Esophagus muscularis mucosa (tissue), 3 donors: ENCODE measurements at regions not wholly inside any gene's neighbourhood (a gene's known extent, or its start where the extent isn't known, plus 50 kb on each side); places are given as distances from the start of the nearest gene placed in this dataset.

Source experiments
- POLR2A ChIP-seq: fragments of 450-650 bp; IDR thresholded peaks from one replicate; pipeline ENCODE4 v1.6.1; 2017; ENCODE audit warnings: antibody characterized with exemption, moderate library complexity, mild to moderate bottlenecking, low read depth
- TF ChIP-seq, protein P1 (sequence below), 3 experiments: fragments of 200-600 bp in 2 of 3; fragments of 450-650 bp in 1 of 3; sonication (generic) in 2 of 3; IDR thresholded peaks; one replicate each; pipeline ENCODE4 v1.5.1; 2017 to 2019; ENCODE audit warnings: antibody characterized with exemption in 3 of 3, mild to moderate bottlenecking in 2 of 3, moderate library complexity in 1 of 3

DNA sequence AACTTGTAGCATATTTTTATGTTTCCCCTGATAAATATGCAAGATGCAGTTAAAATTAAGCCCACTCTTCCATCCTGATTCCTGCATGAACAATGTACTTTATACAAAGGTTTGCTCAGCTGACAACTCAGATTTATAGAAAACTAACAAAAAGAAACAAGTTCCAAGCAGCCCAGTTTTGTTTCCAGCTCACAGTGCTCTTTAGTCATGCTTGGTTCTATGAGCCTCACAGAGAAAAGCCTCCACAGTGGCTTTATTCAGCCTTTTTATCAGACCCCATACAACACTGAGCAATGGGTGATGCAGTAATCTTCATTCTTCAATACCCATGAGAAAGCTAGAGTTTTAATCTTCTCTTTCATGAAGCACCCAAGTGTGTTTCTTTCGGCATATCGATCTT lies 329.6 kb downstream of the SLCO4C1 start:
- TF ChIP-seq, protein P1, sequence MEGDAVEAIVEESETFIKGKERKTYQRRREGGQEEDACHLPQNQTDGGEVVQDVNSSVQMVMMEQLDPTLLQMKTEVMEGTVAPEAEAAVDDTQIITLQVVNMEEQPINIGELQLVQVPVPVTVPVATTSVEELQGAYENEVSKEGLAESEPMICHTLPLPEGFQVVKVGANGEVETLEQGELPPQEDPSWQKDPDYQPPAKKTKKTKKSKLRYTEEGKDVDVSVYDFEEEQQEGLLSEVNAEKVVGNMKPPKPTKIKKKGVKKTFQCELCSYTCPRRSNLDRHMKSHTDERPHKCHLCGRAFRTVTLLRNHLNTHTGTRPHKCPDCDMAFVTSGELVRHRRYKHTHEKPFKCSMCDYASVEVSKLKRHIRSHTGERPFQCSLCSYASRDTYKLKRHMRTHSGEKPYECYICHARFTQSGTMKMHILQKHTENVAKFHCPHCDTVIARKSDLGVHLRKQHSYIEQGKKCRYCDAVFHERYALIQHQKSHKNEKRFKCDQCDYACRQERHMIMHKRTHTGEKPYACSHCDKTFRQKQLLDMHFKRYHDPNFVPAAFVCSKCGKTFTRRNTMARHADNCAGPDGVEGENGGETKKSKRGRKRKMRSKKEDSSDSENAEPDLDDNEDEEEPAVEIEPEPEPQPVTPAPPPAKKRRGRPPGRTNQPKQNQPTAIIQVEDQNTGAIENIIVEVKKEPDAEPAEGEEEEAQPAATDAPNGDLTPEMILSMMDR (IDR thresholded peaks at IDR 0.05), result no peak
- TF ChIP-seq POLR2A, result no peak
